Stimulated activated CD4-positive, alpha-beta T cell treated with anti-CD3 and anti-CD28 coated beads, Interleukin-1b, Interleukin-23, amount 100 ng/mL, for 4 hours (primary cell): ENCODE measurements at regions not wholly inside any gene's neighbourhood (a gene's known extent, or its start where the extent isn't known, plus 50 kb on each side); places are given as distances from the start of the nearest gene placed in this dataset.
"Not testable (repeated sequence)": the region's sequence is repeated elsewhere in the genome, so short reads cannot be mapped to it uniquely, and the experiment has no call there.

ENCODE experiments used
- DNase-seq, 2 donors: peaks; one replicate each; pipeline ENCODE4 v3.0.0-alpha.2; 2020; ENCODE audit warnings: low read depth in 2 of 2

- DNase-seq, result no peak
These were observed 101.8 kb upstream of the LARP1 start for GRCh38 chr5:154653418-154653763.

GRCh38 chr5:154652746-154653417 is 102.3 kb upstream of the LARP1 start:
- DNase-seq, result no peak

GRCh38 chr5:154651795-154652194 is 103.4 kb upstream of the LARP1 start:
- DNase-seq, result not testable (repeated sequence)

GRCh38 chr5:154648706-154649105 is 106.5 kb upstream of the LARP1 start:
- no peak for DNase-seq

GRCh38 chr5:154648229-154648628 is 106.9 kb upstream of the LARP1 start:
- no peak for DNase-seq

GRCh38 chr5:154647761-154648145 is 107.4 kb upstream of the LARP1 start:
- no peak for DNase-seq

- DNase-seq, result peak in 1 of 2 donors; percentile 5
These were observed 107.9 kb upstream of the LARP1 start for GRCh38 chr5:154647114-154647760.

GRCh38 chr5:154646745-154647113 is 108.4 kb upstream of the LARP1 start:
- no peak for DNase-seq

- DNase-seq, result no peak
These were observed 110.3 kb upstream of the LARP1 start for GRCh38 chr5:154644745-154645411.

GRCh38 chr5:154642499-154643245 is 112.5 kb upstream of the LARP1 start:
- DNase-seq, result no peak

GRCh38 chr5:154640213-154640831 is 114.9 kb upstream of the LARP1 start:
- DNase-seq, result not testable (repeated sequence)

- DNase-seq, result not testable (repeated sequence)
These were observed 118.4 kb upstream of the LARP1 start for GRCh38 chr5:154636786-154637185.

- not testable (repeated sequence) for DNase-seq
These were observed 118.9 kb upstream of the LARP1 start for GRCh38 chr5:154636271-154636670.

- DNase-seq, result not testable (repeated sequence)
These were observed 121.4 kb upstream of the LARP1 start for GRCh38 chr5:154633744-154634143.

- DNase-seq, result no peak
These were observed 124.0 kb upstream of the LARP1 start for GRCh38 chr5:154631141-154631540.

GRCh38 chr5:154630410-154630809 is 124.8 kb upstream of the LARP1 start:
- no peak for DNase-seq

- DNase-seq, result no peak
These were observed 126.5 kb upstream of the LARP1 start for GRCh38 chr5:154628685-154629084.

GRCh38 chr5:154627698-154628678 is 127.2 kb upstream of the LARP1 start:
- no peak for DNase-seq

GRCh38 chr5:154626876-154627557 is 128.2 kb upstream of the LARP1 start:
- no peak for DNase-seq

GRCh38 chr5:154625031-154625430 is 130.1 kb upstream of the LARP1 start:
- DNase-seq, result no peak
